ENCODE measurements at regions not wholly inside any gene's neighbourhood (a gene's known extent, or its start where the extent isn't known, plus 50 kb on each side); places are given as distances from the start of the nearest gene placed in this dataset.

DNA sequence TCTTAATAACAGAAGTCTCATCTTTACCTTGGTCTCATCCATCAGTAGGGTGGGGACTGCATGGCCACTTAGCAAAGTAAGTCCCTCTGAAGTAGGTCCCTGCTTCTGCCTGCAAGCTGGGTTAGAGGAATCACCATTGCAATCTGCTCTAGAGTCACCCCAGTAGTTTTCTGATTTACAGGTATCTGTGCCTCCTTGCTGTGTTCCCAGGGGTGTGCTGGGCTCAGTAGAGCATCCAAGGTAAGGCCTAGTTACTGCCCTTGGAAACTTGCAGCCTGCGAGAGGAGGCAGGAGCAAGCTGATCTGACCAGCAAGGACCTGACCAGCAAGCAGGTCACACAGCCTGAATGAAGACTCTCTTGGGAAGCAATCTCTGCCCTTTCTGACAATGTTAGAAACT, 160.8 kb upstream of the GSC start:
- TF ChIP-seq, protein P1, sequence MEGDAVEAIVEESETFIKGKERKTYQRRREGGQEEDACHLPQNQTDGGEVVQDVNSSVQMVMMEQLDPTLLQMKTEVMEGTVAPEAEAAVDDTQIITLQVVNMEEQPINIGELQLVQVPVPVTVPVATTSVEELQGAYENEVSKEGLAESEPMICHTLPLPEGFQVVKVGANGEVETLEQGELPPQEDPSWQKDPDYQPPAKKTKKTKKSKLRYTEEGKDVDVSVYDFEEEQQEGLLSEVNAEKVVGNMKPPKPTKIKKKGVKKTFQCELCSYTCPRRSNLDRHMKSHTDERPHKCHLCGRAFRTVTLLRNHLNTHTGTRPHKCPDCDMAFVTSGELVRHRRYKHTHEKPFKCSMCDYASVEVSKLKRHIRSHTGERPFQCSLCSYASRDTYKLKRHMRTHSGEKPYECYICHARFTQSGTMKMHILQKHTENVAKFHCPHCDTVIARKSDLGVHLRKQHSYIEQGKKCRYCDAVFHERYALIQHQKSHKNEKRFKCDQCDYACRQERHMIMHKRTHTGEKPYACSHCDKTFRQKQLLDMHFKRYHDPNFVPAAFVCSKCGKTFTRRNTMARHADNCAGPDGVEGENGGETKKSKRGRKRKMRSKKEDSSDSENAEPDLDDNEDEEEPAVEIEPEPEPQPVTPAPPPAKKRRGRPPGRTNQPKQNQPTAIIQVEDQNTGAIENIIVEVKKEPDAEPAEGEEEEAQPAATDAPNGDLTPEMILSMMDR (IDR thresholded peaks at IDR 0.05), result no peak
- no peak for TF ChIP-seq POLR2A (IDR thresholded peaks at IDR 0.05)
